Neural progenitor cell (in vitro differentiated cells): ENCODE measurements at regions not wholly inside any gene's neighbourhood (a gene's known extent, or its start where the extent isn't known, plus 50 kb on each side); places are given as distances from the start of the nearest gene placed in this dataset.
"Not testable (repeated sequence)": the region's sequence is repeated elsewhere in the genome, so short reads cannot be mapped to it uniquely, and the experiment has no call there.

Experiments
- DNase-seq: peaks from one replicate; pipeline ENCODE4 v3.0.0-alpha.2; 2016; ENCODE audit warnings: low spot score
- H2AFZ ChIP-seq: fragments of 200-600 bp; sonication (generic); replicated peaks from 2 replicates; pipeline ENCODE4 v1.6.1; 2016; ENCODE audit warnings: antibody characterized with exemption
- H3F3A ChIP-seq: fragments of 200-600 bp; sonication (generic); 2 replicates; pipeline ENCODE4 v1.6.1; 2016; ENCODE audit warnings: antibody characterized with exemption, low read depth
- H3K27ac ChIP-seq: fragments of 200-600 bp; sonication (generic); 2 replicates; pipeline ENCODE4 v1.5.1; 2016; ENCODE audit warnings: mild to moderate bottlenecking
- H3K27me3 ChIP-seq: fragments of 200-600 bp; sonication (generic); 2 replicates; pipeline ENCODE4 v1.6.1; 2016; ENCODE audit warnings: mild to moderate bottlenecking, moderate library complexity
- H3K36me3 ChIP-seq: fragments of 200-600 bp; sonication (generic); 2 replicates; pipeline ENCODE4 v1.5.1; 2016
- H3K4me1 ChIP-seq: fragments of 200-600 bp; sonication (generic); 2 replicates; pipeline ENCODE4 v1.6.1; 2016; ENCODE audit warnings: mixed run types
- H3K4me2 ChIP-seq: fragments of 200-600 bp; sonication (generic); 2 replicates; pipeline ENCODE4 v1.6.1; 2016
- H3K4me3 ChIP-seq: fragments of 200-600 bp; sonication (generic); 2 replicates; pipeline ENCODE4 v1.5.1; 2016
- H3K79me2 ChIP-seq: fragments of 200-600 bp; sonication (generic); 2 replicates; pipeline ENCODE4 v1.6.1; 2016; ENCODE audit warnings: low read depth
- H3K9ac ChIP-seq: fragments of 200-600 bp; sonication (generic); 2 replicates; pipeline ENCODE4 v1.6.1; 2016
- H3K9me3 ChIP-seq: fragments of 200-600 bp; sonication (generic); 2 replicates; pipeline ENCODE4 v1.5.1; 2016; ENCODE audit warnings: low read depth
- H4K20me1 ChIP-seq: fragments of 200-600 bp; sonication (generic); 2 replicates; pipeline ENCODE4 v1.6.1; 2016; ENCODE audit warnings: low read depth
- H3K27ac Mint-ChIP-seq: 3 replicates; pipeline ENCODE4 v1.8.0; 2021; ENCODE audit warnings: mixed read lengths
- H3K27me3 Mint-ChIP-seq: 2 replicates; pipeline ENCODE4 v1.8.0; 2022; ENCODE audit warnings: low read depth, mild to moderate bottlenecking, inconsistent platforms, moderate library complexity, mixed read lengths; ENCODE audit not compliant: insufficient read depth
- H3K36me3 Mint-ChIP-seq: 3 replicates; pipeline ENCODE4 v1.8.0; 2021; ENCODE audit warnings: mixed read lengths
- H3K4me1 Mint-ChIP-seq: 3 replicates; pipeline ENCODE4 v1.8.0; 2021; ENCODE audit warnings: mixed read lengths
- H3K4me3 Mint-ChIP-seq: 3 replicates; pipeline ENCODE4 v1.8.0; 2021; ENCODE audit warnings: mild to moderate bottlenecking, moderate library complexity, mixed read lengths
- H3K9me3 Mint-ChIP-seq: 3 replicates; pipeline ENCODE4 v1.8.0; 2020; ENCODE audit warnings: mixed read lengths
- CTCF ChIP-seq: fragments of 200-600 bp; sonication (generic); IDR thresholded peaks from 2 replicates; pipeline ENCODE4 v1.5.1; 2017; ENCODE audit warnings: antibody characterized with exemption, mild to moderate bottlenecking
- EZH2 ChIP-seq: fragments of 200-600 bp; sonication (generic); IDR thresholded peaks from 2 replicates; pipeline ENCODE4 v1.6.1; 2017; ENCODE audit warnings: antibody characterized with exemption, mild to moderate bottlenecking, moderate library complexity
- EZH2phosphoT487 ChIP-seq: fragments of 200-600 bp; sonication (generic); IDR thresholded peaks from 2 replicates; pipeline ENCODE4 v1.6.1; 2017; ENCODE audit warnings: antibody characterized with exemption

- DNase-seq, result no peak
- no peaks in the 10 kb centered on the region for H3K9me3 ChIP-seq
- H3K36me3 ChIP-seq, result no peaks in the 10 kb centered on the region
- H3K9ac ChIP-seq, result no peak overlapping the region
- H3F3A ChIP-seq, result peaks cover 4% of the 10 kb centered on the region
- H3K27me3 ChIP-seq, result no peaks in the 10 kb centered on the region
- H3K4me1 Mint-ChIP-seq, result peaks cover 32% of the 10 kb centered on the region
- TF ChIP-seq EZH2phosphoT487 (no peak), CTCF (no peak), EZH2 (no peak)
- peaks cover 4% of the 10 kb centered on the region for H3K4me1 ChIP-seq
- H4K20me1 ChIP-seq, result no peaks in the 10 kb centered on the region
- peaks cover 7% of the 10 kb centered on the region for H3K27me3 Mint-ChIP-seq
- no peak overlapping the region for H3K27ac ChIP-seq
- H3K4me3 ChIP-seq, result no peak overlapping the region
- no peaks in the 10 kb centered on the region for H3K79me2 ChIP-seq
- H2AFZ ChIP-seq, result no peak overlapping the region
- H3K4me3 Mint-ChIP-seq, result no peak overlapping the region
- H3K4me2 ChIP-seq, result no peak overlapping the region
- no peaks in the 10 kb centered on the region for H3K36me3 Mint-ChIP-seq
- H3K27ac Mint-ChIP-seq, result no peak overlapping the region
- peaks cover 2% of the 10 kb centered on the region for H3K9me3 Mint-ChIP-seq
These were observed 109.4 kb upstream of the ZNF92 start for GRCh38 chr7:65264258-65264657.

- H3K27ac Mint-ChIP-seq, result peak overlapping the region; percentile 90
- H3K36me3 ChIP-seq, H3K27me3 Mint-ChIP-seq, H3K9me3 ChIP-seq, H3K4me3 ChIP-seq, H3K4me1 ChIP-seq, H3K9ac ChIP-seq, H3K4me1 Mint-ChIP-seq, H3F3A ChIP-seq, H2AFZ ChIP-seq, H3K27ac ChIP-seq, DNase-seq, H3K79me2 ChIP-seq, H3K36me3 Mint-ChIP-seq, H4K20me1 ChIP-seq, H3K27me3 ChIP-seq, H3K9me3 Mint-ChIP-seq: not testable (repeated sequence)
- peak overlapping the region; percentile 53 for H3K4me3 Mint-ChIP-seq
- peak overlapping the region; percentile 23 for H3K4me2 ChIP-seq
These were observed 113.0 kb upstream of the ZNF92 start for GRCh38 chr7:65260673-65261072.

- not testable (repeated sequence) for H3K9me3 ChIP-seq, H2AFZ ChIP-seq, H3K27ac Mint-ChIP-seq, DNase-seq, H3K79me2 ChIP-seq, H3K9me3 Mint-ChIP-seq, H3K9ac ChIP-seq, H3K27me3 ChIP-seq, H3K36me3 ChIP-seq, H3K4me1 ChIP-seq, H3K4me1 Mint-ChIP-seq, H3K36me3 Mint-ChIP-seq, H3K4me2 ChIP-seq, H3K4me3 Mint-ChIP-seq, H3K27me3 Mint-ChIP-seq, H4K20me1 ChIP-seq, H3K4me3 ChIP-seq, H3K27ac ChIP-seq, H3F3A ChIP-seq
These were observed 113.7 kb upstream of the ZNF92 start for GRCh38 chr7:65259864-65260525.

- Histone ChIP-seq H4K20me1 (no peaks in the 10 kb centered on the region), H3K4me2 (no peak overlapping the region), H2AFZ (no peak overlapping the region), H3F3A (peaks cover 24% of the 10 kb centered on the region), H3K36me3 (no peaks in the 10 kb centered on the region), H3K4me3 (no peak overlapping the region), H3K9ac (no peak overlapping the region), H3K27ac (no peak overlapping the region), H3K9me3 (no peaks in the 10 kb centered on the region), H3K27me3 (no peaks in the 10 kb centered on the region), H3K79me2 (no peaks in the 10 kb centered on the region), H3K4me1 (peaks cover 4% of the 10 kb centered on the region)
- Mint-ChIP-seq H3K4me3 (no peak overlapping the region), H3K9me3 (peaks cover 8% of the 10 kb centered on the region), H3K4me1 (peaks cover 9% of the 10 kb centered on the region), H3K36me3 (no peaks in the 10 kb centered on the region), H3K27me3 (peaks cover 9% of the 10 kb centered on the region), H3K27ac (no peak overlapping the region)
- DNase-seq, result no peak
- TF ChIP-seq EZH2phosphoT487, result no peak
- no peak for TF ChIP-seq CTCF
- no peak for TF ChIP-seq EZH2
These were observed 119.6 kb upstream of the ZNF92 start for GRCh38 chr7:65254061-65254460.
